ENCODE measurements at regions not wholly inside any gene's neighbourhood (a gene's known extent, or its start where the extent isn't known, plus 50 kb on each side); places are given as distances from the start of the nearest gene placed in this dataset.

DNA sequence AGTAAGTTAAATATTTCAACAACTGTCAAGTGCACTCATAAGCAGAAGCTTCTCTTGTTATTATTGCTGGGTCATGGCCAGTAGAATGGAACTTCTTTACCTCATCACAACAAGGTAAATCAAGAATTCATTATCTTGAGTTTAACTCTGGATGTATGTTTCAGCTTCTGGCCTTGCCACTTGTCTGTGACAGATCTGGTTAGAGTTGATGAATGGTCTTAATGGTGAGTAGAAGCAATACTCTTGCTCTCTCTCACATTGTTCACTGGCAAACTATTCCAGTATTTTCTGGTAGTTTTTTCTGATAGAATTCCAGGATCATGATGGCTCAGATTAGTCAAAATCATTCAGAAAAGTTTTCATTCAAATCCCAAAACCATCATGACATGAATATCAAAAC, 51.3 kb upstream of the NR4A2 start:
- DNase-seq (ENCODE audit: low read depth in 3 of 3), result no peak

DNA sequence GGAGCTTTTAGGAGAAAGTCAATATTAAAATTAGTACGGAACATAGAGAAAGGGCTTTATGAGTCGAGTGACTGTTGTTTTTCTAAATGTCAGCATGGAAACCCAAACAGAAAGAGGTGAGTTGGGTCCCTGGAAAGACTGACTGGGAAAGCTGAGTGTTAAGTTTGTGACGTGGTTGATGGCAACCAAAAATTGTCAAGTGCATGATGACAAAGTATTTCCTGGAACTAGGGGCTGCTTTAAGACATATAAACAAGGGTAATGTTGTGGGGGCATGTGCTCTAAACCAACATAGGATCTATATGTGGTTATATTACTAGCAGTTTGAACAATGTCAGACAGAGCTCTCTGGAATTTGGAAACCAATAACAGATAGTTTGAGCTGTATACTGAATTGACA, 50.9 kb upstream of the GPD2 start:
- DNase-seq (ENCODE audit: low read depth in 3 of 3), result peak; percentile 1 to 24 (median 13)

All from stimulated activated CD4-positive, alpha-beta T cell treated with anti-CD3 and anti-CD28 coated beads, TNF-alpha, amount 100 ng/mL, for 24 hours (primary cell).